ENCODE measurements at regions not wholly inside any gene's neighbourhood (a gene's known extent, or its start where the extent isn't known, plus 50 kb on each side); places are given as distances from the start of the nearest gene placed in this dataset.
"Not testable (repeated sequence)": the region's sequence is repeated elsewhere in the genome, so short reads cannot be mapped to it uniquely, and the experiment has no call there.

GRCh38 chr1:119191325-119191724 lies 50.9 kb upstream of the WARS2 start:
- no peak for DNase-seq

GRCh38 chr1:119204197-119204960 lies 63.9 kb upstream of the WARS2 start:
- DNase-seq = no peak

- DNase-seq = no peak
Observed at GRCh38 chr1:119204961-119205357, 64.5 kb upstream of the WARS2 start.

- DNase-seq = no peak
Observed at GRCh38 chr1:119209061-119209460, 68.6 kb upstream of the WARS2 start.

- DNase-seq = no peak
Observed at GRCh38 chr1:119209596-119210295, 69.3 kb upstream of the WARS2 start.

- no peak for DNase-seq
Observed at GRCh38 chr1:119210296-119210649, 69.8 kb upstream of the WARS2 start.

GRCh38 chr1:119213213-119213612 lies 72.8 kb upstream of the WARS2 start:
- not testable (repeated sequence) for DNase-seq

GRCh38 chr1:119214961-119215360 lies 74.5 kb upstream of the WARS2 start:
- DNase-seq = not testable (repeated sequence)

GRCh38 chr1:119217309-119217828 lies 76.9 kb upstream of the WARS2 start:
- DNase-seq = no peak

- no peak for DNase-seq
Observed at GRCh38 chr1:119219711-119220110, 79.3 kb upstream of the WARS2 start.

GRCh38 chr1:119220991-119221390 lies 80.5 kb upstream of the WARS2 start:
- no peak for DNase-seq

GRCh38 chr1:119222271-119222670 lies 81.8 kb upstream of the WARS2 start:
- DNase-seq = no peak

GRCh38 chr1:119225265-119225664 lies 84.8 kb upstream of the WARS2 start:
- DNase-seq = no peak

GRCh38 chr1:119225831-119226230 lies 85.4 kb upstream of the WARS2 start:
- DNase-seq = no peak

- DNase-seq = no peak
Observed at GRCh38 chr1:119226321-119226720, 85.9 kb upstream of the WARS2 start.

GRCh38 chr1:119226913-119227312 lies 86.5 kb upstream of the WARS2 start:
- DNase-seq = no peak

- no peak for DNase-seq
Observed at GRCh38 chr1:119227456-119227855, 87.0 kb upstream of the WARS2 start.

GRCh38 chr1:119228335-119229080 lies 88.1 kb upstream of the WARS2 start:
- DNase-seq = no peak

GRCh38 chr1:119235120-119235519 lies 94.7 kb upstream of the WARS2 start:
- DNase-seq = no peak

- no peak for DNase-seq
Observed at GRCh38 chr1:119245881-119246280, 105.4 kb upstream of the WARS2 start.

GRCh38 chr1:119249283-119249682 lies 108.8 kb upstream of the WARS2 start:
- DNase-seq = no peak

- no peak for DNase-seq
Observed at GRCh38 chr1:119250299-119250698, 109.8 kb upstream of the WARS2 start.

GRCh38 chr1:119251751-119252150 lies 111.3 kb upstream of the WARS2 start:
- DNase-seq = no peak

- DNase-seq = no peak
Observed at GRCh38 chr1:119253366-119253765, 112.9 kb upstream of the WARS2 start.

All from activated CD4-positive, alpha-beta T cell treated with anti-CD3 and anti-CD28 coated beads, Interleukin-2, Interleukin-6, amounts not matched to agents 100 ng/mL and 50 ng/mL, durations not matched to agents 16 hours and 8 hours (primary cell).